Adrenal gland (tissue), 5 donors: ENCODE measurements at regions not wholly inside any gene's neighbourhood (a gene's known extent, or its start where the extent isn't known, plus 50 kb on each side); places are given as distances from the start of the nearest gene placed in this dataset.

Experiments used
- POLR2A ChIP-seq, 2 donors: fragments of 450-650 bp; IDR thresholded peaks; one replicate each; pipeline ENCODE4 v1.6.1; 2017; ENCODE audit warnings: antibody characterized with exemption in 2 of 2, mild to moderate bottlenecking in 2 of 2, moderate library complexity in 1 of 2
- TF ChIP-seq, protein P1 (sequence below), 6 experiments: fragments of 450-650 bp in 4 of 6; fragments of 200-600 bp in 2 of 6; sonication (generic) in 1 of 6; IDR thresholded peaks; 1 replicate in 5 of 6; 2 replicates in 1 of 6; pipeline versions ENCODE4 v1.5.1 to v1.8.0; 2016 to 2021; ENCODE audit warnings: antibody characterized with exemption in 6 of 6, mild to moderate bottlenecking in 2 of 6, moderate library complexity in 1 of 6
- donor health status: DM: no; HTN: no; CAD: no.

DNA sequence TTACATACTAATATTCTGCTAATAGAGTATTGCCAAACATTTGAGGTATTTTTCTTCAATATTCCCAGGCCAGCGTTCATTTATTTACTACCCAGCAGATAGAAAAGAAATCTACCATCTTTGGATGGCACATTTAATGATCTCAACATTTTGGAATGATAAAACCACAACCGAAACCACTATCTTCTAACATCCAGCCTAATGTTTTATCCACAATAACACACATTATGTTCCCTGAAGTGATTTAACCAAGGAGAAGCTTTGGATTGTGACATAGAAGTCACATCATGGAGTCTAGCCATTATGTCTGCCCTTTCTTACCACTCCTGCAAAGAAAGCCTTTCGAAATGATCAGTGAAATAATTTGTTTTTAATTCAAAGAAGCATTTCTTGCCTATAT lies 497.1 kb upstream of the PLXNA2 start:
- TF ChIP-seq POLR2A (IDR thresholded peaks at IDR 0.05), result no peak
- TF ChIP-seq, protein P1, sequence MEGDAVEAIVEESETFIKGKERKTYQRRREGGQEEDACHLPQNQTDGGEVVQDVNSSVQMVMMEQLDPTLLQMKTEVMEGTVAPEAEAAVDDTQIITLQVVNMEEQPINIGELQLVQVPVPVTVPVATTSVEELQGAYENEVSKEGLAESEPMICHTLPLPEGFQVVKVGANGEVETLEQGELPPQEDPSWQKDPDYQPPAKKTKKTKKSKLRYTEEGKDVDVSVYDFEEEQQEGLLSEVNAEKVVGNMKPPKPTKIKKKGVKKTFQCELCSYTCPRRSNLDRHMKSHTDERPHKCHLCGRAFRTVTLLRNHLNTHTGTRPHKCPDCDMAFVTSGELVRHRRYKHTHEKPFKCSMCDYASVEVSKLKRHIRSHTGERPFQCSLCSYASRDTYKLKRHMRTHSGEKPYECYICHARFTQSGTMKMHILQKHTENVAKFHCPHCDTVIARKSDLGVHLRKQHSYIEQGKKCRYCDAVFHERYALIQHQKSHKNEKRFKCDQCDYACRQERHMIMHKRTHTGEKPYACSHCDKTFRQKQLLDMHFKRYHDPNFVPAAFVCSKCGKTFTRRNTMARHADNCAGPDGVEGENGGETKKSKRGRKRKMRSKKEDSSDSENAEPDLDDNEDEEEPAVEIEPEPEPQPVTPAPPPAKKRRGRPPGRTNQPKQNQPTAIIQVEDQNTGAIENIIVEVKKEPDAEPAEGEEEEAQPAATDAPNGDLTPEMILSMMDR (IDR thresholded peaks at IDR 0.05), result no peak
